H9 (cell line): ENCODE measurements at regions not wholly inside any gene's neighbourhood (a gene's known extent, or its start where the extent isn't known, plus 50 kb on each side); places are given as distances from the start of the nearest gene placed in this dataset.

Experiments
- DNase-seq: peaks from one replicate; pipeline ENCODE4 v3.0.0-alpha.2; 2017
- H2AFZ ChIP-seq: one replicate; pipeline ENCODE4 v1.6.1; 2013; ENCODE audit warnings: mild to moderate bottlenecking, low read length, control low read depth, moderate library complexity
- H2AK5ac ChIP-seq: 2 replicates; pipeline ENCODE4 v1.6.1; 2013; ENCODE audit warnings: low read length, control low read depth, mixed read lengths; ENCODE audit not compliant: insufficient read length
- H2BK120ac ChIP-seq: one replicate; pipeline ENCODE4 v1.6.1; 2013; ENCODE audit warnings: low read depth, mild to moderate bottlenecking, low read length, control low read depth, inconsistent platforms; ENCODE audit not compliant: poor library complexity, severe bottlenecking
- H2BK12ac ChIP-seq: 2 replicates; pipeline ENCODE4 v1.6.1; 2013; ENCODE audit warnings: low read length, control low read depth, mixed read lengths, low read depth; ENCODE audit not compliant: insufficient read length
- H2BK15ac ChIP-seq: 2 replicates; pipeline ENCODE4 v1.6.1; 2013; ENCODE audit warnings: low read depth, low read length, control low read depth
- H2BK20ac ChIP-seq: one replicate; pipeline ENCODE4 v1.6.1; 2013; ENCODE audit warnings: low read depth, mild to moderate bottlenecking, low read length, control low read depth, inconsistent platforms; ENCODE audit not compliant: poor library complexity, severe bottlenecking
- H2BK5ac ChIP-seq: 2 replicates; pipeline ENCODE4 v1.6.1; 2013; ENCODE audit warnings: low read length, control low read depth, mixed read lengths; ENCODE audit not compliant: insufficient read length
- H3K14ac ChIP-seq: 2 replicates; pipeline ENCODE4 v1.6.1; 2013; ENCODE audit warnings: low read length, control low read depth; ENCODE audit not compliant: insufficient read depth
- H3K18ac ChIP-seq: 2 replicates; pipeline ENCODE4 v1.6.1; 2013; ENCODE audit warnings: low read depth, mild to moderate bottlenecking, mixed read lengths, low read length, control low read depth; ENCODE audit not compliant: insufficient read length
- H3K23ac ChIP-seq: 2 replicates; pipeline ENCODE4 v1.6.1; 2013; ENCODE audit warnings: low read length, control low read depth, mixed read lengths, low read depth; ENCODE audit not compliant: insufficient read length
- H3K23me2 ChIP-seq: 2 replicates; pipeline ENCODE4 v1.6.1; 2013; ENCODE audit warnings: low read depth, mild to moderate bottlenecking, mixed read lengths, low read length, control low read depth; ENCODE audit not compliant: insufficient read length, poor library complexity, severe bottlenecking
- H3K27ac ChIP-seq: 2 replicates; pipeline ENCODE4 v1.5.1; 2013; ENCODE audit warnings: low read length, control low read depth, mixed read lengths, low read depth; ENCODE audit not compliant: insufficient read length
- H3K27me3 ChIP-seq: 2 replicates; pipeline ENCODE4 v1.6.1; 2013; ENCODE audit warnings: low read length, control low read depth, inconsistent platforms; ENCODE audit not compliant: insufficient read depth
- H3K4ac ChIP-seq: 2 replicates; pipeline ENCODE4 v1.6.1; 2013; ENCODE audit warnings: low read depth, mild to moderate bottlenecking, control low read depth, inconsistent platforms, low read length, moderate library complexity
- H3K4me1 ChIP-seq: 2 replicates; pipeline ENCODE4 v1.6.1; 2013; ENCODE audit warnings: low read length, control low read depth, inconsistent platforms; ENCODE audit not compliant: insufficient read depth
- H3K4me2 ChIP-seq: 2 replicates; pipeline ENCODE4 v1.6.1; 2013; ENCODE audit warnings: low read length, control low read depth, mixed read lengths; ENCODE audit not compliant: insufficient read length, insufficient read depth
- H3K56ac ChIP-seq: 2 replicates; pipeline ENCODE4 v1.6.1; 2013; ENCODE audit warnings: low read depth, mild to moderate bottlenecking, mixed read lengths, low read length, control low read depth; ENCODE audit not compliant: insufficient read length
- H3K79me1 ChIP-seq: 2 replicates; pipeline ENCODE4 v1.6.1; 2013; ENCODE audit warnings: low read depth, mild to moderate bottlenecking, moderate library complexity, low read length, control low read depth, inconsistent platforms; ENCODE audit not compliant: insufficient read depth, poor library complexity, severe bottlenecking
- H3K79me2 ChIP-seq: 2 replicates; pipeline ENCODE4 v1.6.1; 2013; ENCODE audit warnings: low read length, control low read depth, inconsistent platforms; ENCODE audit not compliant: insufficient read depth
- H3K9ac ChIP-seq: 2 replicates; pipeline ENCODE4 v1.6.1; 2013; ENCODE audit warnings: low read length, control low read depth, mixed read lengths; ENCODE audit not compliant: insufficient read length; ENCODE audit errors: extremely low read depth
- H3K9me3 ChIP-seq: one replicate; pipeline ENCODE4 v1.6.1; 2013; ENCODE audit warnings: low read depth, low read length, inconsistent platforms; ENCODE audit not compliant: control insufficient read depth
- H3T11ph ChIP-seq: one replicate; pipeline ENCODE4 v1.6.1; 2013; ENCODE audit warnings: mild to moderate bottlenecking, low read length, control low read depth, inconsistent platforms
- H4K20me1 ChIP-seq: one replicate; pipeline ENCODE4 v1.6.1; 2013; ENCODE audit not compliant: control insufficient read depth, insufficient read length, insufficient read depth
- H4K5ac ChIP-seq: 2 replicates; pipeline ENCODE4 v1.6.1; 2013; ENCODE audit warnings: low read depth, mild to moderate bottlenecking, mixed read lengths, low read length, control low read depth; ENCODE audit not compliant: insufficient read length
- H4K8ac ChIP-seq: replicated peaks from 2 replicates; pipeline ENCODE4 v1.6.1; 2013; ENCODE audit warnings: low read length, control low read depth, mixed read lengths, low read depth; ENCODE audit not compliant: insufficient read length
- H4K91ac ChIP-seq: 2 replicates; pipeline ENCODE4 v1.6.1; 2013; ENCODE audit warnings: low read depth, mild to moderate bottlenecking, moderate library complexity, mixed read lengths, low read length, control low read depth; ENCODE audit not compliant: insufficient read length
- H3K27ac Mint-ChIP-seq, 3 experiments: 2 replicates in 2 of 3; 3 replicates in 1 of 3; pipeline ENCODE4 v1.8.0; 2020 to 2021; ENCODE audit warnings: mixed read lengths in 3 of 3, mild to moderate bottlenecking in 1 of 3, moderate library complexity in 1 of 3
- H3K27me3 Mint-ChIP-seq: 2 replicates; pipeline ENCODE4 v1.8.0; 2021; ENCODE audit warnings: low read depth, mild to moderate bottlenecking, moderate library complexity, mixed read lengths
- H3K36me3 Mint-ChIP-seq, 3 experiments: 2 replicates in 2 of 3; 3 replicates in 1 of 3; pipeline ENCODE4 v1.8.0; 2020 to 2021; ENCODE audit warnings: low read depth in 3 of 3, mixed read lengths in 3 of 3; ENCODE audit not compliant: insufficient read depth in 1 of 3
- H3K4me1 Mint-ChIP-seq, 2 experiments: 2 replicates each; pipeline ENCODE4 v1.8.0; 2020; ENCODE audit warnings: mixed read lengths in 2 of 2
- H3K4me3 Mint-ChIP-seq, 2 experiments: 2 replicates in 1 of 2; 3 replicates in 1 of 2; pipeline ENCODE4 v1.8.0; 2020 to 2021; ENCODE audit warnings: mild to moderate bottlenecking in 2 of 2, mixed read lengths in 2 of 2, moderate library complexity in 1 of 2
- H3K9me3 Mint-ChIP-seq, 2 experiments: 2 replicates in 1 of 2; 3 replicates in 1 of 2; pipeline ENCODE4 v1.8.0; 2020; ENCODE audit warnings: mild to moderate bottlenecking in 2 of 2, mixed read lengths in 2 of 2, moderate library complexity in 1 of 2
- CTCF ChIP-seq: fragments of 200-600 bp; sonication (generic); conservative IDR thresholded peaks from 3 replicates; pipeline ENCODE4 v1.8.0; 2021; ENCODE audit warnings: antibody characterized with exemption, mild to moderate bottlenecking
- WGBS: extraction: QIAGEN DNeasy Blood & Tissue Kit; methylation state at CpG from one replicate; pipeline ENCODE4 v1.1.7; 2013; ENCODE audit warnings: missing lambda C conversion rate, low lambda C conversion rate, mixed read lengths; ENCODE audit not compliant: insufficient read length; ENCODE audit errors: extremely low coverage; 5-methylcytosine and 5-hydroxymethylcytosine counted together

DNA sequence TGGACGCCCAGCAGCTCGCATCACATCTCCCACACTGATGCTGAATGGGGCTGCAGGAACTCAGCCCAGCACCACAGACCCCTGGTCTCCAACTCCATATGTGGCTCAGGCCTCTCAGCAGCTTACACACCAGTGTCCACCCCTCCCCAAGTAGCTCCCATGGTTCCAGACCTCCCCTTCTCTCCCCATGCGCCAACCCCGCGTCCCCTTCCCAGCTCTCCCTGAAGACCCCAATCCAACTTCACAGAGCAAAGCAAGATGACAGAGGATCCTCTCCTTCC lies 188.9 kb downstream of the SH3BP4 start:
- Histone ChIP-seq H4K91ac (no peak overlapping the region), H3K27ac (no peak overlapping the region), H3K9ac (no peak overlapping the region), H4K20me1 (peaks cover 2% of the 10 kb centered on the region), H3K56ac (no peak overlapping the region), H3K9me3 (no peaks in the 10 kb centered on the region), H2BK15ac (no peak overlapping the region), H3K14ac (no peak overlapping the region; the same call in 1 of the 2 replicates), H3K4me2 (no peak overlapping the region), H2AFZ (no peak overlapping the region), H3K23ac (no peak overlapping the region), H3K79me1 (no peaks in the 10 kb centered on the region), H4K5ac (no peak overlapping the region), H3K4me1 (no peaks in the 10 kb centered on the region), H3K27me3 (no peaks in the 10 kb centered on the region), H2BK120ac (no peak overlapping the region), H2AK5ac (no peak overlapping the region), H3K18ac (no peak overlapping the region), H3T11ph (no peak overlapping the region), H4K8ac (no peak overlapping the region), H3K23me2 (no peaks in the 10 kb centered on the region), H3K79me2 (no peaks in the 10 kb centered on the region), H2BK12ac (no peak overlapping the region), H2BK20ac (no peak overlapping the region), H2BK5ac (no peak overlapping the region), H3K4ac (no peak overlapping the region)
- no peak for TF ChIP-seq CTCF
- peaks cover 47% of the 10 kb centered on the region for H3K27me3 Mint-ChIP-seq
- no peak overlapping the region for H3K27ac Mint-ChIP-seq
- H3K4me3 Mint-ChIP-seq: no peak overlapping the region
- no peaks in the 10 kb centered on the region for H3K36me3 Mint-ChIP-seq
- WGBS: no CpG with 5 or more reads among the region's 5 CpGs
- H3K4me1 Mint-ChIP-seq: peaks cover 9 to 13% of the 10 kb centered on the region in 2 experiments
- DNase-seq: no peak
- no peaks in the 10 kb centered on the region for H3K9me3 Mint-ChIP-seq
